OCI-LY7 (cell line): ENCODE measurements at regions not wholly inside any gene's neighbourhood (a gene's known extent, or its start where the extent isn't known, plus 50 kb on each side); places are given as distances from the start of the nearest gene placed in this dataset.

Source experiments
- CTCF ChIP-seq: fragments of 200-600 bp; sonication (generic); conservative IDR thresholded peaks from 2 replicates; pipeline ENCODE4 v1.5.1; 2014; ENCODE audit warnings: mild to moderate bottlenecking, antibody characterized with exemption, low read length, moderate library complexity, mixed read lengths
- EZH2phosphoT487 ChIP-seq: fragments of 200-600 bp; sonication (generic); IDR thresholded peaks from 2 replicates; pipeline ENCODE4 v1.6.1; 2018; ENCODE audit warnings: low read depth, borderline replicate concordance, mild to moderate bottlenecking, mixed run types, antibody characterized with exemption, low read length, moderate library complexity, mixed read lengths

GRCh38 chr6:122033564-122034181, 365.8 kb upstream of the HSF2 start:
- TF ChIP-seq CTCF (peak; percentile 83), EZH2phosphoT487 (no peak)
